ENCODE measurements at regions not wholly inside any gene's neighbourhood (a gene's known extent, or its start where the extent isn't known, plus 50 kb on each side); places are given as distances from the start of the nearest gene placed in this dataset.

- TF ChIP-seq, protein P1, sequence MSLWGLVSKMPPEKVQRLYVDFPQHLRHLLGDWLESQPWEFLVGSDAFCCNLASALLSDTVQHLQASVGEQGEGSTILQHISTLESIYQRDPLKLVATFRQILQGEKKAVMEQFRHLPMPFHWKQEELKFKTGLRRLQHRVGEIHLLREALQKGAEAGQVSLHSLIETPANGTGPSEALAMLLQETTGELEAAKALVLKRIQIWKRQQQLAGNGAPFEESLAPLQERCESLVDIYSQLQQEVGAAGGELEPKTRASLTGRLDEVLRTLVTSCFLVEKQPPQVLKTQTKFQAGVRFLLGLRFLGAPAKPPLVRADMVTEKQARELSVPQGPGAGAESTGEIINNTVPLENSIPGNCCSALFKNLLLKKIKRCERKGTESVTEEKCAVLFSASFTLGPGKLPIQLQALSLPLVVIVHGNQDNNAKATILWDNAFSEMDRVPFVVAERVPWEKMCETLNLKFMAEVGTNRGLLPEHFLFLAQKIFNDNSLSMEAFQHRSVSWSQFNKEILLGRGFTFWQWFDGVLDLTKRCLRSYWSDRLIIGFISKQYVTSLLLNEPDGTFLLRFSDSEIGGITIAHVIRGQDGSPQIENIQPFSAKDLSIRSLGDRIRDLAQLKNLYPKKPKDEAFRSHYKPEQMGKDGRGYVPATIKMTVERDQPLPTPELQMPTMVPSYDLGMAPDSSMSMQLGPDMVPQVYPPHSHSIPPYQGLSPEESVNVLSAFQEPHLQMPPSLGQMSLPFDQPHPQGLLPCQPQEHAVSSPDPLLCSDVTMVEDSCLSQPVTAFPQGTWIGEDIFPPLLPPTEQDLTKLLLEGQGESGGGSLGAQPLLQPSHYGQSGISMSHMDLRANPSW (CRISPR knock-in tag; IDR thresholded peaks at IDR 0.05; ENCODE audit: borderline replicate concordance): no peak
- TF ChIP-seq SSRP1 (CRISPR knock-in tag; IDR thresholded peaks at IDR 0.05) (no peak), ZNF724P (CRISPR knock-in tag; IDR thresholded peaks at IDR 0.05; ENCODE audit: borderline replicate concordance) (peak; percentile 62; the same call in 1 of the 2 replicates), ZNF143 (CRISPR knock-in tag; IDR thresholded peaks at IDR 0.05) (no peak), HMGA1 (CRISPR knock-in tag; conservative IDR thresholded peaks at IDR 0.05) (no peak), ZSCAN20 (CRISPR knock-in tag; IDR thresholded peaks at IDR 0.05; ENCODE audit: borderline replicate concordance) (no peak), FOXP4 (CRISPR knock-in tag; IDR thresholded peaks at IDR 0.05) (no peak), ZNF609 (CRISPR knock-in tag; IDR thresholded peaks at IDR 0.05; ENCODE audit: borderline replicate concordance) (no peak), SAP130 (CRISPR knock-in tag; IDR thresholded peaks at IDR 0.05; ENCODE audit: low read depth) (no peak), ARID5B (CRISPR knock-in tag; IDR thresholded peaks at IDR 0.05) (0 out of 2 replicates have a peak, but pooled peaks have one; percentile 31)
- TF ChIP-seq, protein P2, sequence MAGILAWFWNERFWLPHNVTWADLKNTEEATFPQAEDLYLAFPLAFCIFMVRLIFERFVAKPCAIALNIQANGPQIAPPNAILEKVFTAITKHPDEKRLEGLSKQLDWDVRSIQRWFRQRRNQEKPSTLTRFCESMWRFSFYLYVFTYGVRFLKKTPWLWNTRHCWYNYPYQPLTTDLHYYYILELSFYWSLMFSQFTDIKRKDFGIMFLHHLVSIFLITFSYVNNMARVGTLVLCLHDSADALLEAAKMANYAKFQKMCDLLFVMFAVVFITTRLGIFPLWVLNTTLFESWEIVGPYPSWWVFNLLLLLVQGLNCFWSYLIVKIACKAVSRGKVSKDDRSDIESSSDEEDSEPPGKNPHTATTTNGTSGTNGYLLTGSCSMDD (CRISPR knock-in tag; IDR thresholded peaks at IDR 0.05): no peak
- TF ChIP-seq, protein P3, sequence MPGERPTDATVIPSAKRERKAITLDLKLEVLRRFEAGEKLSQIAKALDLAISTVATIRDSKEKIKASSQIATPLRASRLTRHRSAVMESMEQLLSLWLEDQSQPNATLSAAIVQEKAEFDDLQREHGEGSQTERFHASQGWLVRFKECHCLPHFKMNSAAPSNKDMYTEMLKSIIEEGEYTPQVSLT (CRISPR knock-in tag; IDR thresholded peaks at IDR 0.05; ENCODE audit: borderline replicate concordance, low read depth): no peak
These were observed 104.0 kb downstream of the BANF2 start (continued) for GRCh38 chr20:17803765-17804164.

Measured in HepG2 (cell line).